ENCODE measurements at regions not wholly inside any gene's neighbourhood (a gene's known extent, or its start where the extent isn't known, plus 50 kb on each side); places are given as distances from the start of the nearest gene placed in this dataset.

DNA sequence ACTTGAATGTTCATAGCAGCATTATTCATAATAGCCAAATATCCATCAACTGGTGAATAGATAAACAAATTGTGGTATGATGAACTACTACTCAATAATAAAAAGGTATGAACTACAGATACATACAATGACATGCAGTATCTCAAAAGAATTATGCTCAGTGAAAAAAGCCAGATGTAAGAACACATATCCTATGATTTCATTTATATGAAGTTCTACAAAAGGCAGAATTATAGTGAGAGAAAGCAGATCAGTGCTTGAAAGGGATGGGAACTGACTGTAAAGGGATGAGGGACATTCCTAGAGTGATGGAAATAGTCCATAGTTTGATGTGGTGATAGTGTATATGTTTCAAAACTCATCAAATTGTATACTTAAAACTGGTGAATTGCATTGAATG, 339.0 kb downstream of the ENC1 start:
- TF ChIP-seq, protein P1, sequence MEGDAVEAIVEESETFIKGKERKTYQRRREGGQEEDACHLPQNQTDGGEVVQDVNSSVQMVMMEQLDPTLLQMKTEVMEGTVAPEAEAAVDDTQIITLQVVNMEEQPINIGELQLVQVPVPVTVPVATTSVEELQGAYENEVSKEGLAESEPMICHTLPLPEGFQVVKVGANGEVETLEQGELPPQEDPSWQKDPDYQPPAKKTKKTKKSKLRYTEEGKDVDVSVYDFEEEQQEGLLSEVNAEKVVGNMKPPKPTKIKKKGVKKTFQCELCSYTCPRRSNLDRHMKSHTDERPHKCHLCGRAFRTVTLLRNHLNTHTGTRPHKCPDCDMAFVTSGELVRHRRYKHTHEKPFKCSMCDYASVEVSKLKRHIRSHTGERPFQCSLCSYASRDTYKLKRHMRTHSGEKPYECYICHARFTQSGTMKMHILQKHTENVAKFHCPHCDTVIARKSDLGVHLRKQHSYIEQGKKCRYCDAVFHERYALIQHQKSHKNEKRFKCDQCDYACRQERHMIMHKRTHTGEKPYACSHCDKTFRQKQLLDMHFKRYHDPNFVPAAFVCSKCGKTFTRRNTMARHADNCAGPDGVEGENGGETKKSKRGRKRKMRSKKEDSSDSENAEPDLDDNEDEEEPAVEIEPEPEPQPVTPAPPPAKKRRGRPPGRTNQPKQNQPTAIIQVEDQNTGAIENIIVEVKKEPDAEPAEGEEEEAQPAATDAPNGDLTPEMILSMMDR (IDR thresholded peaks at IDR 0.05; ENCODE audit: low read length) = no peak
- TF ChIP-seq EZH2 (optimal IDR thresholded peaks at IDR 0.05; ENCODE audit: low read depth, low read length) = no peak
